GM12892 (cell line): ENCODE measurements at regions not wholly inside any gene's neighbourhood (a gene's known extent, or its start where the extent isn't known, plus 50 kb on each side); places are given as distances from the start of the nearest gene placed in this dataset.

Source experiments
- POLR2A ChIP-seq: IDR thresholded peaks from 2 replicates; pipeline ENCODE4 v1.6.1; 2011; ENCODE audit warnings: low read depth, low read length, control low read depth
- POLR2AphosphoS5 ChIP-seq: IDR thresholded peaks from 2 replicates; pipeline ENCODE4 v1.6.1; 2011; ENCODE audit warnings: low read depth, low read length, control low read depth

GRCh38 chr15:31555022-31555421 lies 228.4 kb downstream of the KLF13 start:
- TF ChIP-seq POLR2A: no peak
- no peak for TF ChIP-seq POLR2AphosphoS5
